ENCODE measurements at regions not wholly inside any gene's neighbourhood (a gene's known extent, or its start where the extent isn't known, plus 50 kb on each side); places are given as distances from the start of the nearest gene placed in this dataset.

GRCh38 chr20:40410028-40410427 lies 279.0 kb downstream of the MAFB start:
- Histone ChIP-seq H3K4me2 (ENCODE audit: insufficient read depth in 1 of 2, low read depth in 2 of 2, low read length in 2 of 2) (no peak overlapping the region), H3K23ac (ENCODE audit: insufficient read length) (no peak overlapping the region), H4K5ac (ENCODE audit: insufficient read length, low read depth, low read length) (no peak overlapping the region), H3K23me2 (ENCODE audit: low read depth, low read length) (no peaks in the 10 kb centered on the region), H3K4me3 (ENCODE audit: extremely low read depth in 1 of 4, insufficient read depth in 2 of 4, low read depth in 3 of 4, low read length in 4 of 4) (no peak overlapping the region), H2BK12ac (ENCODE audit: low read depth, low read length) (no peak overlapping the region), H3K14ac (ENCODE audit: insufficient read length) (no peak overlapping the region), H3K79me2 (ENCODE audit: control insufficient read depth in 1 of 2, insufficient read depth in 2 of 2, low read length in 2 of 2) (no peaks in the 10 kb centered on the region), H3K27me3 (replicated peaks in 1 of 4; ENCODE audit: control insufficient read depth in 3 of 4, extremely low read depth in 1 of 4, insufficient read depth in 3 of 4, low read length in 3 of 4) (no peaks in the 10 kb centered on the region), H2BK5ac (ENCODE audit: low read depth, low read length) (no peak overlapping the region), H3K27ac (ENCODE audit: low read depth, low read length) (no peak overlapping the region), H2AK5ac (ENCODE audit: low read depth, low read length) (no peak overlapping the region), H3K18ac (ENCODE audit: extremely low read depth, low read length) (no peak overlapping the region), H4K20me1 (replicated peaks in 1 of 2; ENCODE audit: control insufficient read depth in 1 of 2, insufficient read depth in 2 of 2, low read length in 2 of 2) (no peaks in the 10 kb centered on the region), H3K9me3 (ENCODE audit: insufficient read depth in 2 of 2, low read depth in 1 of 2, low read length in 1 of 2) (no peaks in the 10 kb centered on the region), H3K79me1 (ENCODE audit: low read depth, low read length) (no peaks in the 10 kb centered on the region), H3K9ac (replicated peaks in 1 of 4; ENCODE audit: extremely low read depth in 1 of 4, low read depth in 3 of 4, low read length in 3 of 4) (no peak overlapping the region), H3K4me1 (replicated peaks in 1 of 4; ENCODE audit: control insufficient read depth in 3 of 4, insufficient read depth in 4 of 4, low read length in 3 of 4) (no peaks in the 10 kb centered on the region), H3K4ac (replicated peaks; ENCODE audit: insufficient read length, low read depth, low read length) (no peak overlapping the region), H2AFZ (ENCODE audit: low read length) (no peak overlapping the region), H2BK15ac (ENCODE audit: low read length) (no peak overlapping the region), H2BK20ac (ENCODE audit: low read length) (no peak overlapping the region), H3K36me3 (ENCODE audit: control insufficient read depth in 2 of 4, insufficient read depth in 4 of 4, low read length in 3 of 4) (no peaks in the 10 kb centered on the region), H4K8ac (ENCODE audit: extremely low read depth, insufficient read depth, low read length) (no peak overlapping the region), H4K91ac (replicated peaks; ENCODE audit: insufficient read length, low read length) (no peak overlapping the region), H2BK120ac (replicated peaks; ENCODE audit: low read depth, low read length) (no peak overlapping the region), H3K56ac (replicated peaks; ENCODE audit: insufficient read length, low read depth, low read length) (no peak overlapping the region)
- POLR2A ChIA-PET (ENCODE audit: partially characterized antibody) = no interaction called here
- DNase-seq (ENCODE audit: low read depth in 1 of 2, low spot score in 2 of 2) = no peak
- FAIRE-seq = no peak
- 92% methylated on average over 3 of the region's 3 CpGs; no CpG with 5 or more reads in 1 of the 2 experiments for WGBS, 2 experiments (ENCODE audit: extremely low coverage in 1 of 2, insufficient coverage in 1 of 2, insufficient read length in 1 of 2, insufficient replicate concordance in 2 of 2, low coverage in 1 of 2, low lambda C conversion rate in 2 of 2, missing lambda C conversion rate in 1 of 2)
- CTCF ChIA-PET (ENCODE audit: partially characterized antibody) = interaction anchor here (0.6 to 1.2 kb wide), 2 partner anchors 12 to 16 kb away, joined by 3 to 4 read pairs; no protein-coding TSS in a partner anchor
- no peak for TF ChIP-seq KDM5A (IDR thresholded peaks at IDR 0.05; ENCODE audit: low read length)
- TF ChIP-seq EGR1 (IDR thresholded peaks at IDR 0.05; ENCODE audit: borderline replicate concordance, low read depth, low read length) = no peak
- TF ChIP-seq PHF8 (conservative IDR thresholded peaks at IDR 0.05; ENCODE audit: low read depth, low read length) = no peak
- TF ChIP-seq POU5F1 (IDR thresholded peaks at IDR 0.05; ENCODE audit: low read depth, low read length) = no peak
- no peak for TF ChIP-seq FOSL1 (IDR thresholded peaks at IDR 0.05; ENCODE audit: insufficient read depth, low read depth, low read length)
- TF ChIP-seq SRF (IDR thresholded peaks at IDR 0.05; ENCODE audit: low read depth, low read length) = no peak
- no peak for TF ChIP-seq KDM1A (IDR thresholded peaks at IDR 0.05; ENCODE audit: borderline replicate concordance, low read length)
- TF ChIP-seq TAF7 (optimal IDR thresholded peaks at IDR 0.05; ENCODE audit: borderline replicate concordance, low read depth, low read length) = no peak
- TF ChIP-seq E2F6 (IDR thresholded peaks at IDR 0.05) = no peak
- no peak for TF ChIP-seq RBBP5 (IDR thresholded peaks at IDR 0.05; ENCODE audit: borderline replicate concordance, low read depth, low read length)
